ENCODE measurements at regions not wholly inside any gene's neighbourhood (a gene's known extent, or its start where the extent isn't known, plus 50 kb on each side); places are given as distances from the start of the nearest gene placed in this dataset.
"Not testable (repeated sequence)": the region's sequence is repeated elsewhere in the genome, so short reads cannot be mapped to it uniquely, and the experiment has no call there.

DNA sequence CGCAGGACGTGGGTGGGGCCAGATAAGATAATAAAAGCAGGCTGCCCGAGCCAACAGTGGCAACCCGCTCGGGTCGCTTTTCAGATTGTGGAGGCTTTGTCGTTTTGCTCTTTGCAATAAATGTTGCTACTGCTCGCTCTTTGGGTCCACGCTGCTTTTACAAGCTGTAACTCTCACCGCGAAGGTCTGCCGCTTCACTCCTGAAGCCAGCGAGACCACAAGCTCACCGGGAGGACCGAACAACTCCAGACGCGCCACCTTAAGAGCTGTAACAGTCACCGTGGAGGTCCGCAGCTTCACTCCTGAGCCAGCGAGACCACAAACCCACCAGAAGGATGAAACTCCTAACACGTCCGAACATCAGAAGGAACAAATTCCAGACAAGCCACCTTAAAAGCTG, 286.6 kb upstream of the MAGI2 start:
- H3K4me3 ChIP-seq (ENCODE audit: low read depth, low read length): no peak overlapping the region
- no peaks in the 10 kb centered on the region for H3K4me1 ChIP-seq (ENCODE audit: control insufficient read depth in 1 of 2, insufficient read depth in 2 of 2, low read length in 2 of 2)
- H4K91ac ChIP-seq (ENCODE audit: low read depth, low read length): no peak overlapping the region
- H2BK5ac ChIP-seq (ENCODE audit: low read depth, low read length, poor library complexity): no peak overlapping the region
- H2BK120ac ChIP-seq (ENCODE audit: insufficient read depth, low read length, poor library complexity): no peak overlapping the region
- no peak overlapping the region for H2AFZ ChIP-seq (ENCODE audit: insufficient read depth, low read length, poor library complexity)
- no peaks in the 10 kb centered on the region for H3K36me3 ChIP-seq (ENCODE audit: control insufficient read depth in 1 of 2, insufficient read depth in 2 of 2, low read length in 2 of 2)
- no CpG with 5 or more reads among the region's 22 CpGs for WGBS (ENCODE audit: extremely low coverage, insufficient coverage, insufficient read length)
- H3K18ac ChIP-seq (ENCODE audit: low read length): no peak overlapping the region
- H4K8ac ChIP-seq (ENCODE audit: low read depth, low read length): no peak overlapping the region
- H3K27ac ChIP-seq (ENCODE audit: low read depth, low read length): no peak overlapping the region
- no peak for DNase-seq
- H3K14ac ChIP-seq (ENCODE audit: low read length): no peak overlapping the region
- H3K9ac ChIP-seq (ENCODE audit: low read length): no peak overlapping the region
- H2BK12ac ChIP-seq (ENCODE audit: low read length): no peak overlapping the region
- H3K79me1 ChIP-seq (ENCODE audit: low read length): no peaks in the 10 kb centered on the region
- no peak overlapping the region for H2AK5ac ChIP-seq (ENCODE audit: low read length)
- no peak overlapping the region for H3K4me2 ChIP-seq (ENCODE audit: low read length)
- no peaks in the 10 kb centered on the region for H3K27me3 ChIP-seq (ENCODE audit: insufficient read depth, low read length)
- H3K79me2 ChIP-seq (ENCODE audit: control insufficient read depth, insufficient read depth, low read length, poor library complexity): no peaks in the 10 kb centered on the region
- no peak overlapping the region for H4K12ac ChIP-seq (ENCODE audit: low read depth, low read length)
- no peaks in the 10 kb centered on the region for H3K9me3 ChIP-seq (ENCODE audit: insufficient read depth, low read depth, low read length)
- no peak overlapping the region for H3K23ac ChIP-seq (ENCODE audit: low read length)
- no peak overlapping the region for H3K4ac ChIP-seq (ENCODE audit: low read depth, low read length)

GRCh38 chr7:79739036-79739709, 285.7 kb upstream of the MAGI2 start:
- not testable (repeated sequence) for DNase-seq; H4K8ac ChIP-seq (ENCODE audit: low read depth, low read length); H3K18ac ChIP-seq (ENCODE audit: low read length); H3K9ac ChIP-seq (ENCODE audit: low read length); H3K9me3 ChIP-seq (ENCODE audit: insufficient read depth, low read depth, low read length); H3K4me2 ChIP-seq (ENCODE audit: low read length); H3K27me3 ChIP-seq (ENCODE audit: insufficient read depth, low read length); H3K14ac ChIP-seq (ENCODE audit: low read length); H2BK120ac ChIP-seq (ENCODE audit: insufficient read depth, low read length, poor library complexity); H3K36me3 ChIP-seq (ENCODE audit: control insufficient read depth in 1 of 2, insufficient read depth in 2 of 2, low read length in 2 of 2); H2BK5ac ChIP-seq (ENCODE audit: low read depth, low read length, poor library complexity); H4K91ac ChIP-seq (ENCODE audit: low read depth, low read length); H2AK5ac ChIP-seq (ENCODE audit: low read length); H3K4me3 ChIP-seq (ENCODE audit: low read depth, low read length); H2BK12ac ChIP-seq (ENCODE audit: low read length); H3K79me1 ChIP-seq (ENCODE audit: low read length); H4K12ac ChIP-seq (ENCODE audit: low read depth, low read length); H3K27ac ChIP-seq (ENCODE audit: low read depth, low read length); H2AFZ ChIP-seq (ENCODE audit: insufficient read depth, low read length, poor library complexity); H3K23ac ChIP-seq (ENCODE audit: low read length); H3K4me1 ChIP-seq (ENCODE audit: control insufficient read depth in 1 of 2, insufficient read depth in 2 of 2, low read length in 2 of 2); H3K79me2 ChIP-seq (ENCODE audit: control insufficient read depth, insufficient read depth, low read length, poor library complexity); H3K4ac ChIP-seq (ENCODE audit: low read depth, low read length)
- WGBS (ENCODE audit: extremely low coverage, insufficient coverage, insufficient read length): no CpG with 5 or more reads among the region's 44 CpGs

- H3K27ac ChIP-seq (ENCODE audit: low read depth, low read length): no peak overlapping the region
- no peak overlapping the region for H2BK5ac ChIP-seq (ENCODE audit: low read depth, low read length, poor library complexity)
- no peak overlapping the region for H3K4me3 ChIP-seq (ENCODE audit: low read depth, low read length)
- no peak overlapping the region for H3K14ac ChIP-seq (ENCODE audit: low read length)
- no peak overlapping the region for H4K12ac ChIP-seq (ENCODE audit: low read depth, low read length)
- no peaks in the 10 kb centered on the region for H3K27me3 ChIP-seq (ENCODE audit: insufficient read depth, low read length)
- H3K9me3 ChIP-seq (ENCODE audit: insufficient read depth, low read depth, low read length): no peaks in the 10 kb centered on the region
- H2BK12ac ChIP-seq (ENCODE audit: low read length): no peak overlapping the region
- no peak for DNase-seq
- H3K4me1 ChIP-seq (ENCODE audit: control insufficient read depth in 1 of 2, insufficient read depth in 2 of 2, low read length in 2 of 2): no peaks in the 10 kb centered on the region
- no peaks in the 10 kb centered on the region for H3K36me3 ChIP-seq (ENCODE audit: control insufficient read depth in 1 of 2, insufficient read depth in 2 of 2, low read length in 2 of 2)
- no peak overlapping the region for H2BK120ac ChIP-seq (ENCODE audit: insufficient read depth, low read length, poor library complexity)
- no peak overlapping the region for H2AK5ac ChIP-seq (ENCODE audit: low read length)
- WGBS (ENCODE audit: extremely low coverage, insufficient coverage, insufficient read length): no CpG with 5 or more reads among the region's 3 CpGs
- no peaks in the 10 kb centered on the region for H3K79me2 ChIP-seq (ENCODE audit: control insufficient read depth, insufficient read depth, low read length, poor library complexity)
- no peak overlapping the region for H4K91ac ChIP-seq (ENCODE audit: low read depth, low read length)
- no peak overlapping the region for H3K4ac ChIP-seq (ENCODE audit: low read depth, low read length)
- no peaks in the 10 kb centered on the region for H3K79me1 ChIP-seq (ENCODE audit: low read length)
- no peak overlapping the region for H2AFZ ChIP-seq (ENCODE audit: insufficient read depth, low read length, poor library complexity)
- no peak overlapping the region for H3K9ac ChIP-seq (ENCODE audit: low read length)
- no peak overlapping the region for H3K18ac ChIP-seq (ENCODE audit: low read length)
- no peak overlapping the region for H3K23ac ChIP-seq (ENCODE audit: low read length)
- no peak overlapping the region for H3K4me2 ChIP-seq (ENCODE audit: low read length)
- no peak overlapping the region for H4K8ac ChIP-seq (ENCODE audit: low read depth, low read length)
These were observed 283.0 kb upstream of the MAGI2 start for GRCh38 chr7:79736418-79736817.

GRCh38 chr7:79735012-79735411, 281.5 kb upstream of the MAGI2 start:
- no peak overlapping the region for H2AFZ ChIP-seq (ENCODE audit: insufficient read depth, low read length, poor library complexity)
- no peak overlapping the region for H3K9ac ChIP-seq (ENCODE audit: low read length)
- no peak overlapping the region for H4K91ac ChIP-seq (ENCODE audit: low read depth, low read length)
- H3K18ac ChIP-seq (ENCODE audit: low read length): no peak overlapping the region
- H2BK5ac ChIP-seq (ENCODE audit: low read depth, low read length, poor library complexity): no peak overlapping the region
- H2BK12ac ChIP-seq (ENCODE audit: low read length): no peak overlapping the region
- H3K9me3 ChIP-seq (ENCODE audit: insufficient read depth, low read depth, low read length): no peaks in the 10 kb centered on the region
- no peaks in the 10 kb centered on the region for H3K27me3 ChIP-seq (ENCODE audit: insufficient read depth, low read length)
- H2BK120ac ChIP-seq (ENCODE audit: insufficient read depth, low read length, poor library complexity): no peak overlapping the region
- H3K79me1 ChIP-seq (ENCODE audit: low read length): no peaks in the 10 kb centered on the region
- DNase-seq: no peak
- no peak overlapping the region for H3K4me2 ChIP-seq (ENCODE audit: low read length)
- H3K79me2 ChIP-seq (ENCODE audit: control insufficient read depth, insufficient read depth, low read length, poor library complexity): no peaks in the 10 kb centered on the region
- no peak overlapping the region for H4K12ac ChIP-seq (ENCODE audit: low read depth, low read length)
- no peaks in the 10 kb centered on the region for H3K36me3 ChIP-seq (ENCODE audit: control insufficient read depth in 1 of 2, insufficient read depth in 2 of 2, low read length in 2 of 2)
- no peak overlapping the region for H2AK5ac ChIP-seq (ENCODE audit: low read length)
- no peak overlapping the region for H3K27ac ChIP-seq (ENCODE audit: low read depth, low read length)
- no peak overlapping the region for H3K23ac ChIP-seq (ENCODE audit: low read length)
- H3K14ac ChIP-seq (ENCODE audit: low read length): no peak overlapping the region
- no peak overlapping the region for H3K4me3 ChIP-seq (ENCODE audit: low read depth, low read length)
- H3K4me1 ChIP-seq (ENCODE audit: control insufficient read depth in 1 of 2, insufficient read depth in 2 of 2, low read length in 2 of 2): no peaks in the 10 kb centered on the region
- no peak overlapping the region for H4K8ac ChIP-seq (ENCODE audit: low read depth, low read length)
- no CpG with 5 or more reads among the region's 1 CpG for WGBS (ENCODE audit: extremely low coverage, insufficient coverage, insufficient read length)
- no peak overlapping the region for H3K4ac ChIP-seq (ENCODE audit: low read depth, low read length)

Data from trophoblast cell (in vitro differentiated cells and primary cell).